ENCODE measurements at regions not wholly inside any gene's neighbourhood (a gene's known extent, or its start where the extent isn't known, plus 50 kb on each side); places are given as distances from the start of the nearest gene placed in this dataset.

GRCh38 chr7:41024126-41024525, 678.8 kb downstream of the INHBA start:
- no peak for DNase-seq

DNA sequence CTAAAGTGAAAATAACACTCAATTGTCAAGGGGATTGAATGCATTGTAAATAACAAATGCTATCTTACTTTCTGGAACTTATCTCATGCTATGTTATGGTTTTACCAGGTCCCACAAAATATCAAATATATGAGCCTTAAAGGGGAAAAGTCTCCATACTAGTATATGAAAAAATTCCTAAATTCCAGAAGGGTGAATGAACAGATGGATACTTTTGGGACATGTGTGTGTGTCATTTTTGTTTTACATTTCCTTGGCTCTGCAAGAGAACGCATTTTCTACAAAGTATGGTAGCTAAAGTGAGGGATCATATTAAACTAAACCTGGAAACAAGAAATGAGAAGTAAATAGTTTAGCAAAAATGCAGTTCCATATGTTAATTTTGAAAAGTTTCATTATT, 682.8 kb downstream of the INHBA start:
- no peak for DNase-seq

DNA sequence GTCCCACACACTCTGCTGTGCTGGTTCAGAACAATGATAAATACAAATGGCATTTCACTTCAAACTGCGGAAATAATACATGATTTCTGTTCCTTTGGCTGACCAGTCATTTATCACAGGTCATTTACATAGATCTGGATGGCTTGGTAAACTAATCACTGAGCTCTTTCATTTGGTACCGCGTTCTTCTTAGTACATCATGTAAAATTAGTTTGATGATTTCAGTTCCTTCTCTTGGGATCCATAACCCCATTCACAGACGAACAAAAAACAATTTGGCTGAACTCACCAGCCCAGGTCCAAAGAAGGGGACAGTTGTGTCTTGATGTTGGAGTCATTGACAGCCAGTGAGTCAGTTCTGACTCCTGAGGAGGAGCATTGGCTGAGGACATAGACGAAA, 689.8 kb downstream of the INHBA start:
- DNase-seq = no peak

DNA sequence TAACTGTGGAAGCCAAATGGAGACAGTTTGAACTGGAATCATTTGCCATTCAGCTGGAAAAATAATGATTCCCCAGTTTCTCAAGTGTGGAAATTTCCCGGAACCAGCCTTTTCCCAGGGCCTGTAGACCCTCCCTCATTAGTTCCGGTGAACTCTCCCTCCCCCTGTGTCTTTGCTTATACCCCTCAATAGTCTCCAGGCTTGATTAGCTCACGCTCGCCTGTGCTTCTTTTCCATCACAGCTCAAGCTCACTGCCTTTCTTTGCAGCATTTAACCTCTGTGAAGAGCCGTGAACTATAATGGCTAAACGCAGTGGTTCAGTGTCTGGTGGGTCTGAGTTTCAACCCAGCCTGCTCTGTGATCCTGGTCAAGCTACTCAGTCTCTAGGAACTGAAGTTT, 690.8 kb downstream of the INHBA start:
- no peak for DNase-seq

- DNase-seq = no peak
Observed at GRCh38 chr7:41010967-41011366, 691.9 kb downstream of the INHBA start.

GRCh38 chr7:41010418-41010817, 692.5 kb downstream of the INHBA start:
- DNase-seq = no peak

- no peak for DNase-seq
Observed at GRCh38 chr7:41007811-41008210, 695.1 kb downstream of the INHBA start.

GRCh38 chr7:41007351-41007751, 695.5 kb downstream of the INHBA start:
- DNase-seq = no peak

GRCh38 chr7:41006306-41006995, 696.4 kb downstream of the INHBA start:
- DNase-seq = no peak

DNA sequence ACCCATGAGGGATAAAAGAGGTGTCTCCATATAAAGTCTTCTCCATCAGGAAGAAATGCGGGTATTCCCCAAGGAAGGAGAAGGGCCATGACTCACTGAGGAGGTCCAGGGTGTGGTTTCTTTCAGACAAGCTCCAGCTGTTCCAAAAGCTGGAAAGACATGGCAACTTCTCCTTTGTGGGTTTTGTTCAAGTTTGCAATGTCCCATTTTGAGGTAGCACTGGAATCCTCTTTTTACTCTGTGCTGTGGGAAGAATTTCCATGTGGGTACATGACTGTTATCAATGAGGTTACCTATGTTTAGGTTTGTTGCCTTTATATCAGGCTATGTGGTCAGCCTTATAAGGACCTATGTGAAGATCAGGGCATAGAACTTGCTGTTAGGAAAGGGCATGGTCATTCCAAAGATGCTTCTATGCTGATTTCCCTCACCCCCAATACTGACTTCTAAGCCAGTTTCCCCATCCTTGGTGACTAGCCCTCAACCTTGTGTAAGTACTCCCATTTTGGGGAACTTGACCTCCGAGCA, 697.5 kb downstream of the INHBA start:
- no peak for DNase-seq

DNA sequence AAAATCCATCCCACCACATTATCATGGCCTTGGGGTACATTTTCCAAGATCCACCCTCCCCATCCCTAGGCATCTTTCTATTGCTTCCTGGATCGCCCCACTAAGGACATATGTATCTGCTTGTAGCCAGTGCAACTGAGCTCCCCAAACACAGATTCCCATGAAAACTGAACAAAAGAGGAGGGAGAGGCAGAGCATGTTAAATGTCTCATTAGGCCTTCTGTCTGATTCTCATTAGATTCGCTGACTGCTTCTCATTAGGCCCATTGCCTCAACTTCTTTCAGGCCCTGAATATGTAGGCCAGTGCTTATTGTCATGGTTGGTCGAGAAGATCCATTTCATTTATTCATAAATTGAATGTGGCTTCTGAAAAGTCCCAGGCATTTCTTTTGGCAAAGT, 698.9 kb downstream of the INHBA start:
- DNase-seq = no peak

- DNase-seq = no peak
Observed at GRCh38 chr7:41003611-41003940, 699.3 kb downstream of the INHBA start.

GRCh38 chr7:41002741-41003610, 699.9 kb downstream of the INHBA start:
- no peak for DNase-seq

GRCh38 chr7:41000042-41000441, 702.8 kb downstream of the INHBA start:
- DNase-seq = no peak

GRCh38 chr7:40996233-40996677, 706.6 kb downstream of the INHBA start:
- no peak for DNase-seq

DNA sequence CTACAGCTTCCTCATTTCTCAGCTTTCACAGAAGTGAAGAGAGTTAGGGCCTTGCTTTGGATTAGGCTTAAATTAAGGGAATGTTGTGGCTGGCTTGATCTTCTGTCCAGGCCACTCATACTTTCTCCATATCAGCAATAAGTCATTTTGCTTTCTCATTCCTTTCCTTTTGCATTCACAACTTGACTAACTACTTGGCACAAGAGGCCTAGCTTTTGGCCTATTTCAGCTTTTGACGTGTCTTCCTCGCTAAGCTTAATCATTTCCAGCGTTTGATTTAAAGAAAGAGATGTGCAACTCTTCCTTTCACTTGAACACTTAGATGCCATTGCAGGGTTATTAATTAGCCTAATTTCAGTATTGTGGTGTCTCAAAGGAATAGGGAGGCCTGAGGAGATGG, 712.0 kb downstream of the INHBA start:
- DNase-seq = no peak

DNA sequence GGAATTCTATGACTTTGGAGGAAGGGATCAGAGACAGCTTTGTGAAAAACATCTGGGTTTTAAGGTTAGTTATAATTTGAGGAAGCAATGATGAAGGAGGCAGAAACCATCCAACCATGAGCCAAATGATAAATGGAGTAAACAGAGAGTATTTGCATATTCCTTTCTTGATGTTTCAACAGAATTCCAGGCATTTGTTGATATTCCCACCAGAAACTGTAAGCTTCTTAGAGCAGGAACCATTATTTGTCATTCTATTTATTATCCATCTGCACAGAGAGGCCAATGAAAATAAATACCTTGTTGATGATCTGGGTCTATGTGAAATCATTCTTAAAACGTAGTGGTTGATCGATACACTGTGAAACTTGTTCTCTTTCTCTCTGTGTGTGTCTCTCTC, 715.3 kb downstream of the INHBA start:
- DNase-seq = no peak

GRCh38 chr7:40986351-40986873, 716.5 kb downstream of the INHBA start:
- DNase-seq = no peak

GRCh38 chr7:40983111-40983510, 719.8 kb downstream of the INHBA start:
- DNase-seq = no peak

GRCh38 chr7:40979296-40979695, 723.6 kb downstream of the INHBA start:
- DNase-seq = no peak

DNA sequence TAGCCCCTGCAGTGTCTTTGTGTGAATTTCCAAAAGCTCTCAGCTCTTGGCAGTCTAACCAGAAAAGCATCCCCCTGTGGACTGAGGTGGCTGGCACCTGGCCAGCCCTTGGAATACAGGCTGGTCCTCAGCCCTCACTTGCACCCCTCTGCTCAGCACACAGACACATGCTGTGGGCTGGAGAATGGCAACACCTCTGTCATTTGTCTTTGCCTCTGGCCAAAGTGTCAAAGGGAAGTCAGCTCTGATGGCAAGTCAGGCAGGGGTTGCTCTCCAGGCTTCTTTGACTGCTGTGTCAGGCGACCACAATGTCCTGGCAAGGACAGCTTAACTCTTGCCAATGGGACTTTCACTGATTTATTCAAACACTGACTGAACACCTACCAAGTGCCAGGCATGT, 724.8 kb downstream of the INHBA start:
- no peak for DNase-seq

- no peak for DNase-seq
Observed at GRCh38 chr7:40977533-40977932, 725.4 kb downstream of the INHBA start.

DNA sequence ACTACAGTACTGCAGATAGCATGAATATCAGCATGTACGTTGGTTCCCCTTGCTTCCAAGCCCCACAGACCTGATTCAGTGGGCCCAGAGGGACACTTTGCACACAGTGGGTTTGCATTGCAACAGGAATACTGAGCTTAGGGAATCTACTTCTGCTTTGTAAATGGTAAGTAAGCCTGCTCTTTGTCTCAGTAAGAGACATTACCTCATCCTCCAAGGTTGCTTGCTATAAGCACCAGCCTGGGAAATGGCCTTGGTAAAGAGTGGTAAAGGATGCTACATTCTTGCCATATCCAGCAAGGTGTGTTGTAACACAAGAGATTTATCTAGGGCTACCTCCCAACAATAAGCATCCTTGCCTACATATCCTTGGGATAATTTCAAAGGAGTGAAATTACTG, 730.5 kb downstream of the INHBA start:
- DNase-seq = no peak

DNA sequence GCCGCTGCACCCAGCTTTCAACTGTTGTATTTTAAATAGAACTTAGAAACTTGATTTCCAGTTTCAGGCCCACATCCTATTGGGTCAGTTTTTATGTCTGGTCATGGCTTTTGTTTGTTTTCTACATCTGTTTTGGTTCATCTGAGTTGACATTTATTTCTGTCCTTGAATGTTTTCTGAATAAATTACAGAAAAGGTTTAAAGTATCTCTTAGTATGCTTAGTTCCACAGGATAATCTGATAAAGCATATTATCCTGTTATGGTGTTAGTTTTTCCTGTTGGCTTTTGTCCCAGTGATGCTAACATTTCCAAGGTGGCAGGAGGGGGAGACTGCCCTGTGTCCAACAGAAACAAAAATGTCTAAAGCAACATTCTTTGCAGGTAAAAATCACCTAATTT, 733.2 kb downstream of the INHBA start:
- no peak for DNase-seq
